ENCODE measurements at regions not wholly inside any gene's neighbourhood (a gene's known extent, or its start where the extent isn't known, plus 50 kb on each side); places are given as distances from the start of the nearest gene placed in this dataset.

GRCh38 chr19:31981545-31981944 lies 363.9 kb upstream of the ZNF507 start:
- TF ChIP-seq CTCF (conservative IDR thresholded peaks at IDR 0.05; ENCODE audit: low read depth, low read length): no peak
- TF ChIP-seq POLR2A (IDR thresholded peaks at IDR 0.05; ENCODE audit: low read depth, low read length): no peak
- TF ChIP-seq RAD21 (IDR thresholded peaks at IDR 0.05; ENCODE audit: low read length): no peak
- TF ChIP-seq RCOR1 (IDR thresholded peaks at IDR 0.05; ENCODE audit: insufficient replicate concordance, low read length): no peak
- no peak for TF ChIP-seq RFX5 (IDR thresholded peaks at IDR 0.05; ENCODE audit: low read depth, low read length)
- no peak for TF ChIP-seq ELK1 (IDR thresholded peaks at IDR 0.05; ENCODE audit: borderline replicate concordance, low read depth, low read length)

Data from IMR-90 (cell line).